ENCODE measurements at regions not wholly inside any gene's neighbourhood (a gene's known extent, or its start where the extent isn't known, plus 50 kb on each side); places are given as distances from the start of the nearest gene placed in this dataset.

GRCh38 chr2:220876080-220876824 lies 695.9 kb downstream of the EPHA4 start:
- no peak for DNase-seq (ENCODE audit: low spot score)
- no peak for TF ChIP-seq CTCF (IDR thresholded peaks at IDR 0.05; ENCODE audit: extremely low read depth, insufficient read depth, missing control alignments)
- in situ Hi-C loops (cut with MboI; ENCODE audit: low pct_unique_long_range_greater_than_20kb, low sequenced_read_pairs, unreplicated experiment): no loop called here

GRCh38 chr2:220877491-220877890 lies 694.6 kb downstream of the EPHA4 start:
- no peak for DNase-seq (ENCODE audit: low spot score)
- no peak for TF ChIP-seq CTCF (IDR thresholded peaks at IDR 0.05; ENCODE audit: extremely low read depth, insufficient read depth, missing control alignments)
- in situ Hi-C loops (cut with MboI; ENCODE audit: low pct_unique_long_range_greater_than_20kb, low sequenced_read_pairs, unreplicated experiment): no loop called here

- DNase-seq (ENCODE audit: low spot score): no peak
- no peak for TF ChIP-seq CTCF (IDR thresholded peaks at IDR 0.05; ENCODE audit: extremely low read depth, insufficient read depth, missing control alignments)
- in situ Hi-C loops (cut with MboI; ENCODE audit: low pct_unique_long_range_greater_than_20kb, low sequenced_read_pairs, unreplicated experiment): no loop called here
Observed at GRCh38 chr2:220877897-220878296, 694.2 kb downstream of the EPHA4 start.

GRCh38 chr2:220880623-220881596 lies 691.2 kb downstream of the EPHA4 start:
- in situ Hi-C loops (cut with MboI; ENCODE audit: low pct_unique_long_range_greater_than_20kb, low sequenced_read_pairs, unreplicated experiment): no loop called here
- no peak for TF ChIP-seq CTCF (IDR thresholded peaks at IDR 0.05; ENCODE audit: extremely low read depth, insufficient read depth, missing control alignments)
- no peak for DNase-seq (ENCODE audit: low spot score)

- TF ChIP-seq CTCF (IDR thresholded peaks at IDR 0.05; ENCODE audit: extremely low read depth, insufficient read depth, missing control alignments): no peak
- DNase-seq (ENCODE audit: low spot score): no peak
- in situ Hi-C loops (cut with MboI; ENCODE audit: low pct_unique_long_range_greater_than_20kb, low sequenced_read_pairs, unreplicated experiment): no loop called here
Observed at GRCh38 chr2:220882507-220882906, 689.6 kb downstream of the EPHA4 start.

- TF ChIP-seq CTCF (IDR thresholded peaks at IDR 0.05; ENCODE audit: extremely low read depth, insufficient read depth, missing control alignments): no peak
- in situ Hi-C loops (cut with MboI; ENCODE audit: low pct_unique_long_range_greater_than_20kb, low sequenced_read_pairs, unreplicated experiment): no loop called here
- no peak for DNase-seq (ENCODE audit: low spot score)
Observed at GRCh38 chr2:220885593-220885992, 686.5 kb downstream of the EPHA4 start.
